HG03354 (cell line): ENCODE measurements at regions not wholly inside any gene's neighbourhood (a gene's known extent, or its start where the extent isn't known, plus 50 kb on each side); places are given as distances from the start of the nearest gene placed in this dataset.

Experiments
- ATAC-seq: cut with Tn5 transposase; IDR thresholded peaks from one replicate; pipeline ENCODE4 v1.9.1; 2021; ENCODE audit warnings: mild to moderate bottlenecking; ENCODE audit not compliant: unreplicated experiment, poor library complexity, severe bottlenecking

DNA sequence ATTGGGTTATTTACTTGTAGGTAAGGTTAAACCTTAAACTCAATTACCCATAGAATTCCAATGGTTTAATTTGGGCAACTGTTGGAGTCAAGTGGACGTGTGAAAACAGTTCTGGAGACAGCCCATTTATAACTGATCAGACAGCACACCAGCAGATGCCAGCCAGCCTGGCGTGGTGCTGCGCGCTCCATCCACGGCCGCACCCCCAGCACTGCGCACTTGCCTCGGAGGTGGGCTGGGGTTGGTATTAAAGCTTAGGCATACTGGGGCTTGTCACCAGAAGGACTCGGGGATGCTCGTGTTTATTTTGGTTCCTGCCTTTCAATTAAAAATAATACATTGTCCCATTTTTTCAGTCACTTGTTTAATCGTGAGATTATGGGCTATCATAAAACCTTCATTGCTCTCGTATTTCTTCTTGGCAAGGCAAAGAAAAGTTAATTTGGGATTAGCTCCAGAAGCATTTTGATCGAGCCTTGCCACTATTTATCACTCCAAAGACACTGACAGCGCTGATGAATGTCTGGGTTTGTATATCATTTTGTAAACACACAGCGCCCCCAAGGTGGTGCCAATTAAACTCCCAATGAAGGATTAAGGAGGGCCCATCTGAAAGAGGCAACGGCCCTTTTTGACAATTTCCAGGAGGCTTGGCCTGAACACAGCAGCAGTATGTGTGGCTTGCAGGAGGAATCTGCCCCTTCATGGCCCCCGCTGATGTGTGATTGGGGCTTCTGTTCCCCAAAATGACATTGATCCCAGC is 204.5 kb upstream of the CXCL12 start:
- no peak for ATAC-seq

GRCh38 chr10:44589944-44590449 is 205.1 kb upstream of the CXCL12 start:
- ATAC-seq = no peak

- no peak for ATAC-seq
These were observed 207.0 kb upstream of the CXCL12 start for GRCh38 chr10:44591911-44592310.

- no peak for ATAC-seq
These were observed 209.1 kb upstream of the CXCL12 start for GRCh38 chr10:44593952-44594351.

- ATAC-seq = no peak
These were observed 222.2 kb upstream of the CXCL12 start for GRCh38 chr10:44607116-44607515.

GRCh38 chr10:44618910-44619309 is 234.0 kb upstream of the CXCL12 start:
- no peak for ATAC-seq

DNA sequence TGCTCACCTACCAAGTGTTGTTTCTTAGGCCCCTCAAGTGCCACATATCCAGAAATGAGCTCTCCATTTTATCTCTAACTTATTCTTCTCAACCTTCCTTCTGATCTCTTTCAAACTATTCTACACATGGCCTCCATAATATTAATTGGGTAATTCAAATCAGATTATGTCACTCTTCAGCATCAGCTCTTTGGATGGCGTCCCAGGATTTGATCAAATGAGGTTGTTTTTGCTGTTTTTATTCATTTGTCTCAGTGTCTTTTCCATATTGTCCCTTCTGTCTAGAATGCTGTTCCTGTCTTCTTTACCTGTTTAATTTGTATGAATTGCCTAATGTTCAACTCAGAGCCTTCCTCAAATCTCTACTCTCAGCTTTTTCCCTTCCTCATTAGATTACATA is 234.6 kb upstream of the CXCL12 start:
- ATAC-seq = no peak

DNA sequence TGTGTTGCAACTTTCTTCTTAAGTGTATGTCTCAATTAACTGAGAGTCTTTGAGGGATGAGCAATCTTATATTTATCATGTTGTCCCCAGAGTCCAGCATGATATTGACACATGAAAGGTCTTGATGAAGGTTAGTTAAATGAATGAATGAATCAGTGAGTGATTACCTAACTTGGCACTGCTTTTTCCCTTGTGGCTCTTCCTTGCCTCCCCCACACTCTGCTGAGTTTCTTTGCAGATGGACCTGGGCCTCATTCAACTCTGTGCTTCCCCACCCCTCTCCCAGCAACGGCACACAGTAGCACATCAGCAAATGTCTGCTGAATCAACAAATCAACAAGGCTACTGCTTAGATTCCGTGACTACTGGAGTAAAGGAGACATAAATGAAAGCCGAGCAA is 235.1 kb upstream of the CXCL12 start:
- ATAC-seq = no peak

- no peak for ATAC-seq
These were observed 242.9 kb upstream of the CXCL12 start for GRCh38 chr10:44627591-44628354.

DNA sequence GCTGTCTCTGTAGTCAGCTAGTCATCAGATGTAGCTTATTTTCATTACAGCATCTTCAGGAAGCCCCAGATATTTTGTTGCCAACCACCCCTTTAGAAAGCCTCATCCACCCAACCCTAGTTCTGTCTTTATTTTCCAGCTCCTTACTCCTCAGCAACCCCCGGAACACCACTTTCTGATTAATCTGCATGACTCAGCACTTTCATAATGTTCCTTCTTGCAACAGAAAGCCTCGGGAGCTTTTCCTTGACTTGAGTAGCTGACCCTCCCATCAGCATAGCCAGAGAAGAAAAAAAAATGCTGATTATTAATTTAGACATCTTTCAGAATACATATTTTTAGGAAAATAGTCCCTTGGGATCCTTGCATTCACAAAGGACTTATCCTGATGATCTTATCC is 244.0 kb upstream of the CXCL12 start:
- no peak for ATAC-seq

GRCh38 chr10:44635176-44635575 is 250.3 kb upstream of the CXCL12 start:
- ATAC-seq = no peak

GRCh38 chr10:44636625-44637024 is 251.7 kb upstream of the CXCL12 start:
- ATAC-seq = no peak

GRCh38 chr10:44640429-44640828 is 255.5 kb upstream of the CXCL12 start:
- ATAC-seq = no peak

GRCh38 chr10:44647473-44647872 is 262.6 kb upstream of the CXCL12 start:
- ATAC-seq = no peak

- peak; percentile 90 for ATAC-seq
These were observed 263.1 kb upstream of the CXCL12 start for GRCh38 chr10:44647877-44648542.

GRCh38 chr10:44650691-44651661 is 260.2 kb upstream of the TMEM72 start:
- no peak for ATAC-seq

GRCh38 chr10:44651834-44652233 is 259.3 kb upstream of the TMEM72 start:
- ATAC-seq = no peak

GRCh38 chr10:44659320-44659719 is 251.8 kb upstream of the TMEM72 start:
- no peak for ATAC-seq

- no peak for ATAC-seq
These were observed 250.9 kb upstream of the TMEM72 start for GRCh38 chr10:44660271-44660670.
